GM12875 (cell line): ENCODE measurements at regions not wholly inside any gene's neighbourhood (a gene's known extent, or its start where the extent isn't known, plus 50 kb on each side); places are given as distances from the start of the nearest gene placed in this dataset.

Source experiments
- H3K4me3 ChIP-seq: one replicate; pipeline ENCODE4 v1.5.1; 2011; ENCODE audit warnings: low read depth, low read length, control low read depth
- CTCF ChIP-seq: IDR thresholded peaks from 2 replicates; pipeline ENCODE4 v1.5.1; 2011; ENCODE audit warnings: low read depth, mild to moderate bottlenecking, control low read depth, inconsistent platforms, low read length, moderate library complexity, borderline replicate concordance; ENCODE audit not compliant: insufficient read depth

- no peak overlapping the region for H3K4me3 ChIP-seq
- TF ChIP-seq CTCF = no peak
Observed at GRCh38 chr10:78944723-78945312, 123.9 kb upstream of the ZMIZ1 start.

GRCh38 chr10:78945838-78946237, 122.9 kb upstream of the ZMIZ1 start:
- TF ChIP-seq CTCF = no peak
- H3K4me3 ChIP-seq = no peak overlapping the region

- TF ChIP-seq CTCF = no peak
Observed at GRCh38 chr10:78947226-78947625, 121.5 kb upstream of the ZMIZ1 start.

GRCh38 chr10:78947733-78948132, 121.0 kb upstream of the ZMIZ1 start:
- no peak for TF ChIP-seq CTCF
- H3K4me3 ChIP-seq = no peak overlapping the region

More at GRCh38 chr10:78947226-78947625, 121.5 kb upstream of the ZMIZ1 start:
- no peak overlapping the region for H3K4me3 ChIP-seq

GRCh38 chr10:78948621-78949030, 120.1 kb upstream of the ZMIZ1 start:
- no peak for TF ChIP-seq CTCF
- H3K4me3 ChIP-seq = no peak overlapping the region

- TF ChIP-seq CTCF = no peak
- H3K4me3 ChIP-seq = no peak overlapping the region
Observed at GRCh38 chr10:78950656-78951587, 117.8 kb upstream of the ZMIZ1 start.
